HG03354 (cell line): ENCODE measurements at regions not wholly inside any gene's neighbourhood (a gene's known extent, or its start where the extent isn't known, plus 50 kb on each side); places are given as distances from the start of the nearest gene placed in this dataset.

Source experiments
- ATAC-seq: cut with Tn5 transposase; IDR thresholded peaks from one replicate; pipeline ENCODE4 v1.9.1; 2021; ENCODE audit warnings: mild to moderate bottlenecking; ENCODE audit not compliant: unreplicated experiment, poor library complexity, severe bottlenecking

DNA sequence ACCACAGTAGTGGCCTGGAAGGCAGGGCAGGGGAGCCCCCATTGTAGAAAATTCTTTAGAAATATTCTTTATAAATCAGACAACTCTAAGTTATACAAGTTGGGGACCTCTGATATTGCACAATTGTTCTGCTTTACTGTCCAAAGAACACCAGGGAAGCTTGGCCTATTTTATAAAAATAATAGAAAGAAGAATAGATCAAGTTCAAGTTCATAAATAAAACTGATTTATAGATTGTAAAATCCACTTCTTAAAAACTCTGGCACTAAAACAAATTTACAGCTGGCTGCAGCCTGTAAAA is 55.0 kb upstream of the GALNT2 start:
- ATAC-seq = no peak

DNA sequence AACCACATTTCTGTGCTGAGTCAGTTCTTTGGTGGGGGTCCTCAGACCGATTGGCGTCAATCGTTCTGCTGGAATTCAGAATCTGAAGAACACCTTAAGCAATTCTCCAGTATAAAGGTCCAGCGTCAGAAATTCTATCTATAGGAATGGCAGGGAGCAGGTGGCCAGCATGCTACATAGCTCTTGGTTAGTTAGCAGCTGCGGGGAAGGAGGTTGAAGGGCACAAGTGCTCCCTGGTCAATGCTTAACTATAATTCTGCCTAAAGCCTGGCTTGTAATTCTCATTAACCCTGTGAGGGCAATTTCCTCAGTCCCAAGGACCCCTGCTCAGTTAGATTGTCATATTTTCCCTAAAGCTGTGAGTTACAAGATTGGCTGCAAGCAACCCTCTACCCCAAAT is 54.3 kb upstream of the GALNT2 start:
- no peak for ATAC-seq

DNA sequence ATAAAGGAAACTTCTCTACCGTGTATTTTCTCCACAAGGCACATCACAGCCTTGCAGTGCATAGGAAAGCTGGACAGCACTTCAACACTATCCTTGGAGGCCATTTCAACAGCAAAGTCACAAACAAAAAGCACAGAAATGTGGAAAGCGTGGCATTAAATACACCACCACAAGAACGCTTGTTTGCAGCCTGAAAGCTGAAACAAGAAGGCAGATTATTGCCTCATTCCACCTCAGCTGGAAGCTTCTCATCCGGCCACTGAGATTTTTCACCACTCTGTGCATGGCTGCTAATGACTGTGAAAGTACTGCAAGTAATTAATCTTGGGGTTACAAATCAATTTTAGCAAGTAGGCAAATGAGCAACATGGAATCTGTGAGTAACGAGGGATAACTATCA is 50.9 kb upstream of the GALNT2 start:
- no peak for ATAC-seq
